ENCODE measurements at regions not wholly inside any gene's neighbourhood (a gene's known extent, or its start where the extent isn't known, plus 50 kb on each side); places are given as distances from the start of the nearest gene placed in this dataset.
A peak's percentile ranks its signal among the peaks of the same experiment; 100 is the strongest.
"Not testable (repeated sequence)": the region's sequence is repeated elsewhere in the genome, so short reads cannot be mapped to it uniquely, and the experiment has no call there.

DNA sequence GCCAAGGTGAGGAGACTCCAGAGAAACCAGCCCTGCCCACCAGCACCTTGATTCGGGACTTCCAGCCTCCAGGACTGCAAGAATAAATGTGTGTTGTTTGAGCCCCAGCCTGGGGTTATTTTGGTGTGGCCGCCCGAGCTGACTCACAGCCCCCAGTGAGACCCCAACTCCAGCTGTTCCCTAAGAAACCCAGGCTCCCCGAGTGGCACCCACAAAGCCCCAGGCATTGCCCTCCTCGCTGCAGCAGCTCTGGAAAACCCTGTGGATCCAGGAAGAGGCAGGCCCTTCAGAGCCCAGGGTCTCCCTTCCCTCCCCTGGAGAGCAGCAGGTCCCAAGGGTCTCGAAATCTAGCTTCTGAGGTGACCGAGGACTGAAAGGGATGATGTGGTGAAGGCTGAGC lies 69.2 kb upstream of the PPP1R26 start:
- intact Hi-C loops (cut with micrococcal nuclease), result loop anchor here (5.0 kb wide), 1 partner anchor 713 kb away; no protein-coding TSS in a partner anchor
- TF ChIP-seq, protein P1, sequence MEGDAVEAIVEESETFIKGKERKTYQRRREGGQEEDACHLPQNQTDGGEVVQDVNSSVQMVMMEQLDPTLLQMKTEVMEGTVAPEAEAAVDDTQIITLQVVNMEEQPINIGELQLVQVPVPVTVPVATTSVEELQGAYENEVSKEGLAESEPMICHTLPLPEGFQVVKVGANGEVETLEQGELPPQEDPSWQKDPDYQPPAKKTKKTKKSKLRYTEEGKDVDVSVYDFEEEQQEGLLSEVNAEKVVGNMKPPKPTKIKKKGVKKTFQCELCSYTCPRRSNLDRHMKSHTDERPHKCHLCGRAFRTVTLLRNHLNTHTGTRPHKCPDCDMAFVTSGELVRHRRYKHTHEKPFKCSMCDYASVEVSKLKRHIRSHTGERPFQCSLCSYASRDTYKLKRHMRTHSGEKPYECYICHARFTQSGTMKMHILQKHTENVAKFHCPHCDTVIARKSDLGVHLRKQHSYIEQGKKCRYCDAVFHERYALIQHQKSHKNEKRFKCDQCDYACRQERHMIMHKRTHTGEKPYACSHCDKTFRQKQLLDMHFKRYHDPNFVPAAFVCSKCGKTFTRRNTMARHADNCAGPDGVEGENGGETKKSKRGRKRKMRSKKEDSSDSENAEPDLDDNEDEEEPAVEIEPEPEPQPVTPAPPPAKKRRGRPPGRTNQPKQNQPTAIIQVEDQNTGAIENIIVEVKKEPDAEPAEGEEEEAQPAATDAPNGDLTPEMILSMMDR (IDR thresholded peaks at IDR 0.05; ENCODE audit: unreplicated experiment), result no peak
- Mint-ChIP-seq H3K4me1 (ENCODE audit: insufficient read depth, unreplicated experiment) (no peaks in the 10 kb centered on the region), H3K27me3 (ENCODE audit: insufficient read depth, unreplicated experiment) (peaks cover 14% of the 10 kb centered on the region), H3K27ac (ENCODE audit: low read depth, unreplicated experiment) (no peak overlapping the region), H3K36me3 (ENCODE audit: insufficient read depth, unreplicated experiment) (no peaks in the 10 kb centered on the region), H3K4me3 (ENCODE audit: unreplicated experiment) (no peak overlapping the region), H3K9me3 (ENCODE audit: unreplicated experiment) (no peaks in the 10 kb centered on the region)
- no TSS peak for BruUV-seq (replicated peaks)
- DNase-seq (ENCODE audit: unreplicated experiment), result no peak
- ChIA-PET CTCF (interaction anchor here (0.8 to 5.2 kb wide), 3 partner anchors 325 to 686 kb away, joined by 3 to 31 read pairs (median 4); no protein-coding TSS in a partner anchor), POLR2A (interaction anchor here (0.6 kb wide), 1 partner anchor 565 kb away, joined by 3 read pairs; no protein-coding TSS in a partner anchor)

DNA sequence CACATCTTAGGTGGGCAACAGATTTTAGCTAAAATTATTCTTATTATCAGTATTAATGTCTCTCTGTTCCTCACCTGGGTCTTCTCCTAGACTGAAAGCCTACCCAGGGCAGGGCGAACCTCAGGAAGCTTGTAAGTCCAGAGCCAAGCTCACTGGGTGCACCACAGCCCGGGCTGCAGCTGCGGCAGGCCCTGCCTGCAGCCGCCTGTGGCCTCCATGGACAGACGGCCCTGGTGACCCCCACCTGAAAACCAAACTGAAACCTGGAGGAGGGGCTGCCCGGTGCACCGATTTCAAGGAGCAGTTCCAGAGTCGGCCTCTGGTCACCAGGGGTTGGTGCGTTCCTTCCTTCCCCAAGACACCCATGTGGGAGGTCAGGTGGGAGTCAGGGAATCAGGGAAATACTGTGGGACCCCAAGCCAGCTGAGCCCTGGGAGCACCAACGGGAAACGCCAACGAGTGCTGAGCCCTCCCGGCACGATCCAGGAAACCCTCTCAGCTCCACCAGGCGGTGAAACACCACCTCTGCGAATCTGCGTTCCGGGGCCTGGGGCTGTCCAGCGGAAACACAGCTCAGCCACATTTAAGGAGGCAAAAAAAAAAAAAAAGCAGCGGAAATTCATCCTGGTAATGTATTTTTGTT lies 68.6 kb upstream of the PPP1R26 start:
- intact Hi-C loops (cut with micrococcal nuclease), result loop anchor here (5.0 kb wide), 1 partner anchor 714 kb away; no protein-coding TSS in a partner anchor
- no peaks in the 10 kb centered on the region for H3K4me1 Mint-ChIP-seq (ENCODE audit: insufficient read depth, unreplicated experiment)

DNA sequence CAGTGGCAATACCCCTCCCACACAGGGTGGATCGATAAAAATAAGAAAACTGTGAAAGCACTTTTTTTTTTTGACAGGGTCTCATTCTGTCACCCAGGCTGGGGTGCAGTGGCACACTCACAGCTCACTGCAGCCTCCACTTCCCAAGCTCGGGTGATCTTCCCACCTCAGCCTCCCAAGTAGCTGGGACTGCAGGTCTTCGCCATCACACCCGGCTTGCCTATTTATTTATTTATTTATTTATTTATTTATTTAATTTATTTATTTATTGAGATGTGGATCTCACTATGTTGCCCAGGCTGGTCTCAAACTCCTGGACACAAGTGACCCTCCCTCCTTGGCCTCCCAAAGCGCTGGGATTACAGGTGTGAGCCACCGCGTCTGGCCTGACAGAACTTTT lies 68.0 kb upstream of the PPP1R26 start:
- H3K9me3 Mint-ChIP-seq (ENCODE audit: unreplicated experiment); H3K4me1 Mint-ChIP-seq (ENCODE audit: insufficient read depth, unreplicated experiment); DNase-seq (ENCODE audit: unreplicated experiment); H3K36me3 Mint-ChIP-seq (ENCODE audit: insufficient read depth, unreplicated experiment); H3K27ac Mint-ChIP-seq (ENCODE audit: low read depth, unreplicated experiment); POLR2A ChIA-PET; BruUV-seq (replicated peaks); H3K4me3 Mint-ChIP-seq (ENCODE audit: unreplicated experiment); H3K27me3 Mint-ChIP-seq (ENCODE audit: insufficient read depth, unreplicated experiment): not testable (repeated sequence)
- CTCF ChIA-PET, result interaction anchor here (0.6 to 5.2 kb wide), 14 partner anchors 7 to 741 kb away, joined by 3 to 31 read pairs (median 4); no protein-coding TSS in a partner anchor
- intact Hi-C loops (cut with micrococcal nuclease), result loop anchor here (1.0 to 5.0 kb wide), 2 partner anchors 632 to 714 kb away; no protein-coding TSS in a partner anchor

More for the DNA sequence above, 68.6 kb upstream of the PPP1R26 start:
- Mint-ChIP-seq H3K9me3 (ENCODE audit: unreplicated experiment) (no peaks in the 10 kb centered on the region), H3K36me3 (ENCODE audit: insufficient read depth, unreplicated experiment) (no peaks in the 10 kb centered on the region), H3K4me3 (ENCODE audit: unreplicated experiment) (no peak overlapping the region), H3K27me3 (ENCODE audit: insufficient read depth, unreplicated experiment) (peaks cover 14% of the 10 kb centered on the region), H3K27ac (ENCODE audit: low read depth, unreplicated experiment) (no peak overlapping the region)
- no peak for DNase-seq (ENCODE audit: unreplicated experiment)
- CTCF ChIA-PET, result interaction anchor here (0.7 to 5.2 kb wide), 6 partner anchors 60 to 714 kb away, joined by 4 to 31 read pairs (median 4); no protein-coding TSS in a partner anchor
- no TSS peak for BruUV-seq (replicated peaks)
- TF ChIP-seq, protein P1 (IDR thresholded peaks at IDR 0.05; ENCODE audit: unreplicated experiment), result no peak
- POLR2A ChIA-PET, result no interaction called here

DNA sequence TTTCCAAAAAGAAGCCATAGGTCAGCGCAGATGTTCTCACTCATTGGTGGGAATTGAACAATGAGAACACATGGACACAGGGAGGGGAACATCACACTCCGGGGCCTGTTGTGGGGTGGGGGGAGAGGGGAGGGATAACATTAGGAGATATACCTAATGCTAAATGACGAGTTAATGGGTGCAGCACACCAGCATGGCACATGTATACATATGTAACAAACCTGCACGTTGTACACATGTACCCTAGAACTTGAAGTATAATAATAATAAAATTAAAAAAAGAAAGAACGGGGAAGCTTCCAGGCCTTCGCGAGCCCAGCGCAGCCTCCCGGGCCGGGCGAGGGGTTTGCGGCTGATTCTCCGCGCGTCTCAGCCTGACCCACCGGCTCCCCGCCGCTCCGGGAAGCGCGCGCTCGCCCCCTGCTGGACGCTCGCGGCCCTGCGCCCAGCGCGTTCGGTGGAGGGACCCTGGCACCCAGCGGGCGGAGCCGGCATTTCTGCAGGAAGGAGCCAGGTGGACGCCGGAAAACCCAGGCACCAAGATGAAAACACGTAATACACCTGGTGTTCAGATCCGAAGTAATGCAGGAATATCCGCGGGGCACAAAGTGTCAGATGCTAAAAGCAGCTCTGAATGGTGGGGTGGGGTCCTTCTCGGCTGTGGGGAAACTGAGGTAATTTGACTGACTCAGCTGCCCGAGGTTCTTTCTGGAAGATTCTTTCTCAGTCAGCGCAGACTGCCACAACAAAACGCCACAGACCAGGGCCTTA lies 67.1 kb upstream of the PPP1R26 start:
- TF ChIP-seq, protein P1 (IDR thresholded peaks at IDR 0.05; ENCODE audit: unreplicated experiment), result peak; percentile 100
- H3K36me3 Mint-ChIP-seq (ENCODE audit: insufficient read depth, unreplicated experiment); POLR2A ChIA-PET; H3K4me3 Mint-ChIP-seq (ENCODE audit: unreplicated experiment); H3K27me3 Mint-ChIP-seq (ENCODE audit: insufficient read depth, unreplicated experiment); H3K9me3 Mint-ChIP-seq (ENCODE audit: unreplicated experiment); H3K27ac Mint-ChIP-seq (ENCODE audit: low read depth, unreplicated experiment); H3K4me1 Mint-ChIP-seq (ENCODE audit: insufficient read depth, unreplicated experiment); BruUV-seq (replicated peaks): not testable (repeated sequence)
- intact Hi-C loops (cut with micrococcal nuclease), result loop anchor here (1.0 to 5.0 kb wide), 2 partner anchors 633 to 715 kb away; no protein-coding TSS in a partner anchor
- CTCF ChIA-PET, result interaction anchor here (0.6 to 5.2 kb wide), 44 partner anchors 8 to 877 kb away, joined by 3 to 31 read pairs (median 3); no protein-coding TSS in a partner anchor
- peak; percentile 62 for DNase-seq (ENCODE audit: unreplicated experiment)

Measured in MCF 10A (cell line).